K562 (cell line): ENCODE measurements at regions not wholly inside any gene's neighbourhood (a gene's known extent, or its start where the extent isn't known, plus 50 kb on each side); places are given as distances from the start of the nearest gene placed in this dataset.
A peak's percentile ranks its signal among the peaks of the same experiment; 100 is the strongest.

Experiments used
- ARID4B ChIP-seq: sonication (generic); formaldehyde crosslinking; IDR thresholded peaks from 2 replicates; pipeline ENCODE4 v1.8.0; 2022; ENCODE audit warnings: mild to moderate bottlenecking, missing genetic modification reagents
- ATF1 ChIP-seq, 2 experiments: fragments of 450-650 bp in 1 of 2; IDR thresholded peaks; 2 replicates each; pipeline ENCODE4 v1.6.1; 2016; ENCODE audit warnings: missing compliant biosample characterization in 1 of 2, missing genetic modification characterization in 1 of 2
- BRF1 ChIP-seq: IDR thresholded peaks from 3 replicates; pipeline ENCODE4 v1.6.1; 2011; ENCODE audit warnings: borderline replicate concordance, mild to moderate bottlenecking; ENCODE audit not compliant: insufficient read length; ENCODE audit errors: extremely low read depth
- CHD2 ChIP-seq: IDR thresholded peaks from 2 replicates; pipeline ENCODE4 v1.6.1; 2011; ENCODE audit warnings: low read depth, low read length
- CREB3 ChIP-seq: fragments of 450-650 bp; conservative IDR thresholded peaks from 2 replicates; pipeline ENCODE4 v1.6.1; 2016; ENCODE audit warnings: missing genetic modification characterization, low read depth, mild to moderate bottlenecking, missing compliant biosample characterization, moderate library complexity
- DIDO1 ChIP-seq: fragments of 450-650 bp; IDR thresholded peaks from 2 replicates; pipeline ENCODE4 v1.6.1; 2016; ENCODE audit warnings: low read depth, missing biosample characterization, missing genetic modification characterization
- ESRRA ChIP-seq: fragments of 450-650 bp; IDR thresholded peaks from 2 replicates; pipeline ENCODE4 v1.6.1; 2014; ENCODE audit warnings: low read depth, mild to moderate bottlenecking, moderate library complexity, borderline replicate concordance
- ETV5 ChIP-seq: sonication (generic); formaldehyde crosslinking; IDR thresholded peaks from 2 replicates; pipeline ENCODE4 v1.4.0; 2020; ENCODE audit warnings: low read depth, mild to moderate bottlenecking, missing genetic modification reagents
- MAFF ChIP-seq: IDR thresholded peaks from 2 replicates; pipeline ENCODE4 v1.6.1; 2012; ENCODE audit warnings: low read length, improper control_type of control experiment
- MEIS2 ChIP-seq: fragments of 450-650 bp; IDR thresholded peaks from 2 replicates; pipeline ENCODE4 v1.6.1; 2014; ENCODE audit warnings: mild to moderate bottlenecking; ENCODE audit not compliant: partially characterized antibody
- PURB ChIP-seq: sonication (generic); formaldehyde crosslinking; IDR thresholded peaks from 2 replicates; pipeline ENCODE4 v1.9.0; 2021; ENCODE audit warnings: low read depth, mild to moderate bottlenecking, missing genetic modification reagents
- RNF2 ChIP-seq: sonication (generic); IDR thresholded peaks from 2 replicates; pipeline ENCODE4 v1.6.1; 2016
- RNF219 ChIP-seq: fragments of 250-450 bp; sonication (Bioruptor Pico); IDR thresholded peaks from 2 replicates; pipeline ENCODE4 v1.5.0; 2022; ENCODE audit warnings: mild to moderate bottlenecking
- SMARCA5 ChIP-seq: fragments of 450-650 bp; IDR thresholded peaks from 2 replicates; pipeline ENCODE4 v1.6.1; 2016
- SMARCE1 ChIP-seq: fragments of 450-650 bp; IDR thresholded peaks from 2 replicates; pipeline ENCODE4 v1.7.1; 2016; ENCODE audit warnings: mild to moderate bottlenecking
- SNAPC5 ChIP-seq: fragments of 250-450 bp; sonication (Bioruptor Pico); IDR thresholded peaks from 2 replicates; pipeline ENCODE4 v1.8.0; 2021; ENCODE audit warnings: moderate library complexity, mild to moderate bottlenecking, inconsistent platforms
- STAG1 ChIP-seq: sonication (generic); formaldehyde crosslinking; IDR thresholded peaks from 2 replicates; pipeline ENCODE4 v1.5.0; 2020; ENCODE audit warnings: missing genetic modification reagents, borderline replicate concordance
- TCF3 ChIP-seq: sonication (generic); formaldehyde crosslinking; IDR thresholded peaks from 2 replicates; pipeline ENCODE4 v1.4.0; 2020; ENCODE audit warnings: mild to moderate bottlenecking, missing genetic modification reagents
- XRCC4 ChIP-seq: IDR thresholded peaks from one replicate; pipeline ENCODE4 v1.6.1; 2011; ENCODE audit not compliant: insufficient read depth, insufficient read length; ENCODE audit errors: extremely low read depth
- ZBTB17 ChIP-seq: fragments of 450-650 bp; formaldehyde crosslinking; IDR thresholded peaks from 2 replicates; pipeline ENCODE4 v1.4.0; 2020; ENCODE audit warnings: mild to moderate bottlenecking
- ZBTB7A ChIP-seq: IDR thresholded peaks from 2 replicates; pipeline ENCODE4 v1.6.1; 2011; ENCODE audit warnings: low read depth, mild to moderate bottlenecking, low read length, moderate library complexity, borderline replicate concordance; ENCODE audit not compliant: control insufficient read depth
- ZNF121 ChIP-seq: sonication (generic); formaldehyde crosslinking; conservative IDR thresholded peaks from 2 replicates; pipeline ENCODE4 v1.8.0; 2022; ENCODE audit warnings: missing genetic modification reagents
- ZNF124 ChIP-seq: sonication (generic); formaldehyde crosslinking; IDR thresholded peaks from 2 replicates; pipeline ENCODE4 v1.8.1; 2022; ENCODE audit warnings: missing genetic modification reagents
- ZNF408 ChIP-seq: fragments of 250-450 bp; sonication (Bioruptor Pico); IDR thresholded peaks from 2 replicates; pipeline ENCODE4 v1.4.0; 2020; ENCODE audit warnings: low read depth, mild to moderate bottlenecking, moderate library complexity

- no peak for TF ChIP-seq ZBTB7A
- TF ChIP-seq SMARCE1 = peak; percentile 95; the same call in 1 of the 2 replicates
- TF ChIP-seq BRF1 = no peak
- no peak for TF ChIP-seq ZNF408 (CRISPR knock-in tag)
- no peak for TF ChIP-seq ZNF121 (CRISPR knock-in tag)
- TF ChIP-seq CHD2 = no peak
- TF ChIP-seq ETV5 (CRISPR knock-in tag) = peak; percentile 92
- TF ChIP-seq ZBTB17 (CRISPR knock-in tag) = no peak
- no peak for TF ChIP-seq DIDO1 (tag)
- peak; percentile 96; the same call in 1 of the 2 replicates for TF ChIP-seq ESRRA
- TF ChIP-seq CREB3 (tag) = peak; percentile 36
- no peak for TF ChIP-seq STAG1
- no peak for TF ChIP-seq XRCC4
- no peak for TF ChIP-seq ATF1 (CRISPR knock-in tag; IDR thresholded peaks at IDR 0.05)
- TF ChIP-seq ATF1 (tag; IDR thresholded peaks at IDR 0.05) = peak; percentile 97
- TF ChIP-seq RNF219 = 0 out of 2 replicates have a peak, but pooled peaks have one; percentile 6
- TF ChIP-seq RNF2 = peak; percentile 83
- TF ChIP-seq ZNF124 (CRISPR knock-in tag) = no peak
- TF ChIP-seq SMARCA5 = no peak
- peak; percentile 54 for TF ChIP-seq TCF3 (CRISPR knock-in tag)
- peak; percentile 92 for TF ChIP-seq MAFF
- no peak for TF ChIP-seq SNAPC5 (CRISPR knock-in tag)
- peak; percentile 96 for TF ChIP-seq MEIS2
- TF ChIP-seq PURB (CRISPR knock-in tag) = no peak
- no peak for TF ChIP-seq ARID4B (CRISPR knock-in tag)
These were observed 62.0 kb upstream of the NAMPT start (continued) for GRCh38 chr7:106346678-106347217.
